GM18907 (cell line): ENCODE measurements at regions not wholly inside any gene's neighbourhood (a gene's known extent, or its start where the extent isn't known, plus 50 kb on each side); places are given as distances from the start of the nearest gene placed in this dataset.

Experiments used
- ATAC-seq: cut with Tn5 transposase; IDR thresholded peaks from one replicate; pipeline ENCODE4 v1.9.1; 2021; ENCODE audit warnings: mild to moderate bottlenecking, moderate library complexity; ENCODE audit not compliant: unreplicated experiment

DNA sequence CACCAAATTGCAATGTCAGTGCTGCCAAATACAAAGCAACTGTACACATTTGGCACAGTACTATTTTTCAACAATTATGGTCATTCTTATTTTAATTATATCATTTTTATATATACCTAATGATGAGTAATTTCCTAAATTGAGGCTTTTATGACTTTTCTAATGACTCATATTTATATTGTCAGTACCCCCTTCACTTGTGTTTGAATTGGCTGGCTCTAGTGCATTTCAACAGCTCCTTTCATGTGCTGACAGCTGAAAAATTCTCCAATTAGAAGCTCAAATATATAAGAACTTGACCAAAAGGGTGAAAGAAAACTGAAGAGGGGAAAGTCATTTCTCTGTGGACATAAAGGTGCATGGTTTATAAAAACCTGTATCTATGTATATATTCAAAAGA lies 263.3 kb downstream of the SLITRK1 start:
- no peak for ATAC-seq

DNA sequence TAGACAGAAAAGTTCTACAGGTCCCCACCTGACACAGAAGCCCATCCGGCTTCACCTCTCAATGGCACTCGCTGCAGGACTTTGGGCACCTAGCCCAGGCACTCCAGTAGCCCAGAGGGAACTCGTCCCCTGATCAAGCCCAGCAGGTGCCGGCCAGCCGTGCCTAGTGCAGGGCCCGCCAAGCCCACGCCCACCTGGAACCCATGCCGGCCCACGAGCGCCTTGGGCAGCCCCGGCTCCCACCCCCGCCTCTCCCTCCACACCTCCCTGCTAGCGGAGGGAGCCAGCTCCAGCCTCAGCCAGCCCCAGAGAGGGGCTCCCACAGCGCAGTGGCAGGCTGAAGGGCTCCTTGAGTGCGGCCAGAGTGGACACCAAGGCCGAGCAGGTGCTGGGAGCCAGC lies 268.8 kb downstream of the SLITRK1 start:
- ATAC-seq: no peak

DNA sequence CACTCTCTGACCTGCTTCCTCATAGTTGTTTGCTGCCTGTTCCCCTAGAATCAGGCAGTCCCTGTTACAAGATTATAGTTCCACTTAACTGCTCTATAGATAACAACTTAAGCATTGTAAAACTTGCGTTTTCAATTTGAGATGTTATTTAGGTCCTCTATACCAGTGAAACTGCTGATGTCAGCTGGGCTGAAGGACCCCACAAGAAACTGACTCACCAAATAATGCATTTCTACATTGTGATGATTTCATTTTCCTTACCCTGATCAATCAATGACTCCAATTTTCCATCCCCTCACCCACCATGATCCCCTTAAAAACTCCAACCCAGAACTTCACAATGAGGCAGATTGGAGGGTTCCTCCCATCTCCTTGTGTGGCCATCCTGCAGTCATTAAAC lies 280.7 kb downstream of the SLITRK1 start:
- no peak for ATAC-seq

DNA sequence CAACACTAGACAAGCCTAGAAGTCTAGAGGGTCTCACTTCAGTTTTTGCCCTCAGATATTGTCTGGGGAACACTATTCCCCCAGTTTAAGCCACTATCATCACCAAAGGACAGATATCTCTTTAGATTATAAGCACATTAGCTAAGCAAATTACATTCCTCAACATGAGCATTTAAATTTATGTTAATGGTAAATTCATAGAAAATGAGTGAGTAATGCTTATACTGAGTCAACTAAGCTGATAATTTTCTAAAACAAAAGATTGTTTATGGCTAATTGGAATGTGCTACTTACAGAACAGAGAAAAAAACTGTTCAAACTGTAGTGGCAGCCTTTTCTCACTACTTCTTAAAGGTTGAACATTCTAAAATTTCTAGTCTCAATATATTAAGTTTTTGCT lies 290.2 kb downstream of the SLITRK1 start:
- no peak for ATAC-seq

DNA sequence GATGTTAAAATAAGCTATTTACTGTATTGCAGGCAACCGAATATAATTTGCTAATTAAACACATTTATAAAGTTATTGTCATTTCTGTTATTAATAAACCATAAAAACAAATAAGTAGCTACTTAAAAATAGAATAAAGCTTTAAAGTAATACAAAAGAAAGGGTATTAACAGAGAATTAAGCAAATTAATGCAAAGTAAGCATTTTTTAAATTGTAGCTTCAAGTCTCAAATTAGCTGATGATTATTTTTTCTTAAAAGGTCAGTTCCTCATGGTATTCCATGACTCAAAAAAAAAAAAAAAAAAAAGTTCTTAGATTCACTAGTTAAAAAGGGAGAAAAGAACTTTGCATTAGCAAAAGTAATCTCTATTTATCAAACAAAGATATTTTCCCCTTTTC lies 292.5 kb downstream of the SLITRK1 start:
- ATAC-seq: no peak

DNA sequence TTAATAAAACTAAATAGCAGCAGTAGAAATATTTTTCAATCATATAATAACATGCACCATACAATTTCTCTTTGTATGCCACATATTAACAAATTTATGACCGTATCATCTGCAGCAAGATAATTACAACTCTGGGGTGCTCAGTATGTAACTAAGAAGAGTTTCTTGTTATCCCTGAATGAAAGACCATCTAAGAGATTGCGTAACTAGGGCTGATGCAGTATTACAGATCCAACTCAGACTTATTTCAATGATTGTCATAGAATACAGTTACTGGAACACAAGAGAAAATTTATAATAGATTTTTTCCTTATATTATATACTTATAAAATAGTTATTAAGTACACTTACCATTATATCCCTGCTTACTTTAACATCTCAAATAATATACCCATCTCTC lies 305.1 kb downstream of the SLITRK1 start:
- no peak for ATAC-seq

DNA sequence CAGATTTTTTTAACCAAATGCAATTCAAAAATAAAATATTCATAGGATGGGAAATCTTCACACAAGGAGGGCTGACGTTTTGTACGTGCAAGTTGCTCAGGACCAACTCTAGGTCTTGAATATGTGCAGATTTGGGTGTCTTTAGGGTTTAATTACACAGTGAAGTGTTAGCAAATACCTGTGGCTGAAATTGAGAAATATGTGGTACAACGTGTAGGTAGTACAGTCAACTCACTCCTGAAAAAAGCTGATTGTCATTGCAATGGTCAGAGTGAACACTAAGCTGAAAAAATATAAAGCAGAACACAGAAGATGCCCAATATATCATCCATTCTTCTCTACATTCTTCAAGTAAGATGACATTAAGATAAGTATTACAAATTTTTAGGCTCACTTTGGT lies 314.3 kb downstream of the SLITRK1 start:
- no peak for ATAC-seq

DNA sequence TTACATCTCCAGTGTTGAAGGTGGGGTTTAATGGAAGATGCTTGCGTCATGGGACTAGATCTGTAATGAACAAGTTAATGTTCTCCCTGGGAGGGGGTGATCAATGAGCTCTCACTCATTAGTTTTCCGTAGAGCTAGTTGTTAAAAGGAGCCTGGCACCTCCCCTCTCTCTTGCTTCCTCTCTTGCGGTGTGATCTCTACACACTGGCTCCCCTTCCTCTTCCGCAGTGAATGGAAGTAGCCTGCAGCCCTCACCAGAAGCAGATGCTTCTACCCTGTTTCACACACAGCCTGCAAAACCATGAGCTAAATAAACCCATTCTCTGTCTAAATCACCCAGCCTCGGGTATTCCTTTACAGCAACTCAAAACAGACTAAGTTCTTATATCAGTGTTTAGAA lies 318.8 kb downstream of the SLITRK1 start:
- no peak for ATAC-seq

DNA sequence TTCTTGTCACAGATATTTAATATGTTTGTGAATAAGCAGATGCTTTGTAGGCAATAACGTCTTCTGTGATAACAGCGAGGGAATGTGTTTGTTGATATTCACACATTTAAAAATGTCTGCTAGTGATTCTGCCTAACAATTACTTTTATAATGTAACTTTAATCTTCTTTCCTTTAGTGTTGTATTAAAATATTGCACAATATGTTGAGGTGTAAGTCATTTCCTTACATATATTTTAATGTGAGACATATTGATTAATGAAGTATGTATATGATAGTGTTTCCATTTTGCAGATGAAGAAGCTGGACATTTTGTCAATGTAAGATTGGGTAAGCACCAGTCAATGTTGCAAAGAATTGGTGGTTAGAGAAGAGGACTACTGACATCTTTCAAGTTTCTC lies 324.4 kb downstream of the SLITRK1 start:
- ATAC-seq: no peak

DNA sequence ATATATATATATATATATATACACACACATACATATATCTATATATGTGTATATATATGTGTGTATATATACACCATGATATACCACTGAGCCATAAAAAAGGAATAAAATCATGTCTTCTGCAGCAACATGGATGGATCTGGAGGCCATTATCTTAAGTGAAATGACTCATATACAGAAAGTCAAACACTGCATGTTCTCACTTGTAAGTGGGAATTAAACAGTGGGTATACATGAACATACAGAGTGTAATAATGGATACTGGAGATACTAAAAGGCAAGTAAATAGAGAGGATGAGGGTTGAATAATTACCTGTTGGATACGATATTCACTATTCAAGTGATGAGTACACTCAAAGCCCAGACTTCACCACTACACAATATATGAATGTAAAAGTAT lies 332.6 kb downstream of the SLITRK1 start:
- no peak for ATAC-seq

DNA sequence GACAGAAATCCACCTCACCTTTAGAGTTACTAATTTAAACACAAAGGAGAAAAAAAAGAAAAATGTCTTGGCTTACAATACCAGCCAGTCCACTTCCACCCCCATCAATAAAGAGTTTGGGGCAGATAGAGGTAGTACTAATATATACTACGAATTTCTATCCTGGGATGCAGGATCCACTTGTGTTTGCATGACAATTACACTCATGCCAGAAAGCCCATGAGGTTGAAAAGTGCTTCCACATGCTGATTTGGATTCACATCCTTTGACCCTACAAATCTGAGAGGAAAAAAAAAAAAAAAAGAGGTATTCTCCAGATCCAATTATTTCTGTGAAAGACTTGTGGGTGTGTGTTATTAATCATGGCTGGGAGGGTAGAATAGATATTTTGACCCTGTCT lies 335.2 kb downstream of the SLITRK1 start:
- ATAC-seq: no peak

DNA sequence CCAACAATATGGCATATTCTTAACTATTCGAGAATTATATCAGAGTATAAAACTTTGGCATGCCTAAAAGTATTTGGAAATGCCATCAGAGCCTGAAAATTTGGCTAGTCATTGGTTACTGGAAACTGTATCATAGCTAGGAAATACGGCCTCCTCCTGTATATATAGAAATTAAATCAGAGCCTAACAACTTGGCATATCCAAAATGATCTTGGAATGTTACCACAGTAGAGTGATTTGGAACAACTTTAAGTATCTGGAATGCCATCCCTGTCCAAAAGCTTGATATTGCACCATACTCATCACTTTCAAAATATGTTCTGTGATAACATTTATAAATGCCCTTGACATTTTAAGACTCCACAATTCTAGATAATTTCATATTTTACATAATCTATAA lies 335.8 kb downstream of the SLITRK1 start:
- no peak for ATAC-seq

DNA sequence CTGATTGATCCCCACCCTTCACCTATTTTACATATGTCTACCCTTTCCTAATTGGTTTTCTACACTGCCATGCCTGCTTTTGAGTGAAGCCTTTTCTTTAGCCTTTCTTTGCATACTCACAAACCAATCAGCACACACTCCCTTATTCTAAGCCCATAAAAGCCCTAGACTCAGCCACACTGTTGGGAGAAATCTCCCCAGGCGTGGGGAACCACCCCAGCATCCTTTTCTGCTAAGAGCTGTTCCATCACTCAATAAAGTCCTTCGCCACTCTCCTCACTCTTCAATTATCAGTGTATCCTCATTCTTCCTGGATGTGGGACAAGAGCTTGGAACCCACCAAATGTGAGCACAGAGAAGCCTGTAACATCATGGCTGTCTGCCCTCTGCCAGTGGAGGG lies 343.6 kb downstream of the SLITRK1 start:
- no peak for ATAC-seq

DNA sequence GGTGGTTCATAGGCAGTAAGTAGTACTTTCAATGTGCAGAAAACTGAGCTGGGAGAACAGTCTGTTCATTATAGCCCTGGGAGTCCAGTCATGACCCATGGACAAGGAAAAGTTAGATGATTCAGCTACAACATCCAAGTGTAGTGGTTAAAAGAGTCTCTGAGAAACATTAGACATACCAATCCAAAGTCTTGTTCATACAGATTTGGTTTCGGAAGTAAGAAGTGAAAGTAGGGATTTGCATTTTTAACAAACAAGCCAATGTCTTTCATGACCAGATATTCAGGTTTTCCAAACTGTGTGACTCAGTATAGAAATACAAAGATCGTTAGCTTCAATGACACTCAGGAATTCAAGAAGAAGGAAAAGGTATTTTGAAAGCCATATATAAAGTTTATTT lies 345.3 kb downstream of the SLITRK1 start:
- ATAC-seq: no peak

DNA sequence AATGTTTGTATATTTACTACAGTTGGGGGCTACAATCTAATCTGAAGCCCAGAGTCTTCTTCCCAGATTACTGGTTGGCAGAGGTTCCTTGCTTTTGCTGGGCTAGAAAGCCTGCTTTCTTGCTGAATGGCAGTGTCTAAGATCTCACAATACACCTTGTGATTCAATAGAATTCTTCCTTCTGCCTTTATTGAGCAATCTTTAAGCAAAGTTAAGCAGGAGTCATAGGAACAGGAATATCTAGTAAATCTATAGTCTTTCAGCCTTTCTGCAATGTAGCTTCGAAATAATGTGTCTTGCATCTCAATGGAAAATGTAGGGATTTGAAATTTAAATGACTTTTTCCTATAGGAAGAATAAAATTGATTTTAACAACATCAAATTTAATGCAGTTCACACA lies 346.1 kb downstream of the SLITRK1 start:
- no peak for ATAC-seq

DNA sequence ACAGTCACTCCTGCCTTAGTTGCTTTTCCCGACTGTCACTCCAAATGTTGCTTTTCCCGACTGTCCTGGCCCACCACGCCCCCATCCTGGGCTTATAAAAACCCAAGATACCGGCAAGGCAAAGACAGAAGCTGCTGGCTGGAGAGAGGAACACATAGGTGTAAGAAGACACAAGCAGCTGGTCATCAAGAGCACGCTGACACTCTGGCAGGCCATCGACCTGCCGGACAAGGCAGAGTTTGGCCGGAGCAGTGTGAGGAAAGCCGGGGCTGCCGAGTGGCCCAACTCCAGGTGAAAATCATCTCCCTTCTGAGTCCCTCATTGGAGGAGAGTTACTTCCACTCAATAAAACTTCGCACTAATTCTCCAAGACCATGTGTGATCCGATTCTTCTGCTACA lies 349.5 kb downstream of the SLITRK1 start:
- no peak for ATAC-seq

DNA sequence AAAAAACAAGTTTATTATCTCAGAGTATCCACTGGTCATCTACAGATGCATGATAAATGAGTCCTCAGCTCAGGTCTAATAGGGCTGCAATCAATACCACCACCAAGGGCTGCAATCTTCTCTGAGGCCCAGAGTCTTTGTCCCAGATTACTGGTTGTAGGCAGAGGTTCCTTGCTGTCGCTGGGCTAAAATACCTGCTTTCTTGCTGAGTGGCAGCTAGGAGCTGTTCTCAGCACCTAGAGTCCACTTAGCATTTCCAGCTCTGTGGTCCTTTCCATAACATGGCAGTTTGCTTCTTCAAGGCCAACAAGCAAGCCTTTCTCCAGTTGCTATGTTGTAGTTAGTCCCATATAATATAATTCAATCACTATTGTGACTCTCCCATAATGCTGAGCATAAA lies 351.3 kb downstream of the SLITRK1 start:
- ATAC-seq: no peak

DNA sequence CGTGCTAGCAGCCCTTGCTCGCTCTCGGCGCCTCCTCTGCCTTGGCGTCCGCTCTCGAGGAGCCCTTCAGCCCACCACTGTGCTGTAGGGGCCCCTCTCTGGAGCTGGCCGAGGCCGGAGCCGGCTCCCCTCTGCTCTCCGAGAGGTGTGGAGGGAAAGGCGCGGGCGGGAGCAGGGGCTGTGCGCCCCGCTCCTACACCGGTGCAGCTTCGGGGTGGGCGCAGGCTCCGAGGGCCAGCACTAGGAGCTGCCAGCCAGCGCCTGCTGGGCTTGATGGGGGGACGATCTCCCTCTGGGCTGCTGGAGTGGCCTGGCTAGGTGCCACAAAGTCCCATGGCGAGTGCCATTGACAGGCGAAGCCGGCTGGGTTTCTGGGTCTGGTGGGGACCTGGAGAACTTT lies 365.5 kb downstream of the SLITRK1 start:
- no peak for ATAC-seq

DNA sequence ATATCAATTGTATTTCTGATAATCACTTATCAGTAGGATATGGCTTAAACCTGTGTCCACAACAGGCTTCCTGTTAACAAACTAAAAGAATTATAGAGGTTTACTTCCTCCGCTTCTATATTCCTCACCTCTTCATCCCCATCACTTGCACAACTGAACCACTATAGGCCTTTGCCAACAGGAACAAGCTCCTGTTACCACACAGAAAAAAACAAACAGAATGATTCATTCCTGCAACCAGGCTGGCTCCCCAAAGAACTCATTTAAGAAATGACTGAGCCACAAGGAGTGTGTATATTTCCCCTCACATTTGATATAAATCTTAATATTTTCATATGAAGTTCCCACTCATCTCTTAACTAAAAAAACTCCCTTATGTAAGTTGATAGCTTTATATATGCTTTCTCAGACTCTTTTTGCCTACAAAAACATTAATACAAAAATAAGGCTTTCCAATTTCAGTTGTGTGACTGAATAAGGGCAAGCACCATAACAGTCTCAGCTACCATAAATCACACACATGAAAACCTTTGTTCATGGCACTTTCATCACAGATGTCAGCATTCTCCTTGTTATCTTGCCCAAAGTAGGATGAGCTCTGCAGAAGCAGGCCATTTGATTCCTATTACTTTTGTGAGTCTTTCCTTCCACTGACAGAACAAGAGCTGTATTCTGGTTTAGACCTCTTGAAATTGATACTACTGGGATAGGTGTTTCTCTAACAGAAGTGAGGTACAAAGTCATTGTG lies 366.8 kb downstream of the SLITRK1 start:
- ATAC-seq: no peak

DNA sequence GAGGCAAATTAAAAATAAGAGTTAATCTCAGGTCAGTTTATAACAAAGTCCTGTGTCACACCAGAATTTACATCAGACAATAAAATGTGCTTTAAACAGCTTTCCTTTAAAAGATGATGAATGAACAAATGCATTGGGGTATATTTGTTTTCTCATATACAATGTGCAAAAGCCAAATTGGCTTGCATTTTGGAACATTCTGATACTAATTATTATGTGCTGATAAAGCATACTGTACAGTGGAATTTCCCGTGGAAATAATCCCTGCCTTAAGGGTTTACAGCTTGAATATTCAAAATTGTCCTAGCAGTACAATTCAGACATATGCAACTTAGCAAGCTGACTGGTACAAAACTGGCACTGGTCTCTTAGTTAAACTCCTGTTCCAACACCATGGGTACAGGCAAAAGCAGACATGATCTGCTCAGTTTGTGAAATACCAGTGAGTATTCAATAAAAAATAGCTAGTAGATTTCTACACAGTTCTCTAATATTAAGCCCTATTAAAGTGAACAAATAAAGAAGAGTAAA lies 373.4 kb downstream of the SLITRK1 start:
- no peak for ATAC-seq

DNA sequence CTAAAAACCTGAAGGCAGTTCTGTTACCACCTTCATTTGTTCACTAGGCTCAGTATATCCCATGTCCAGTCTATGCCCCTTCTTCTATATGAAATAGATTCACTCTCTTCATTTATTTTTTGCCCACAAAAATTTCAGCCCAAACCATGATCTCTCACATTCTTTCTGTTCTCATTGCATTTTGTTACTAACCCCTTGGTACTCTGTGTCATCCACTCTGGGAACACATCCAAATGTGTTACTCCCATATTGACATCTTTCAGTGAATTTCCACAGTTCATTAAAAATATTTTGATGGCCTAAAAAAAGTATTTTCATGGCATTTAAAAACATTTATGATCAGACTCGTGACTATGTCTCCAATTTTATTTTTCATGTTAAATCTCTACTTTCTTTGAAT lies 378.9 kb downstream of the SLITRK1 start:
- ATAC-seq: no peak

DNA sequence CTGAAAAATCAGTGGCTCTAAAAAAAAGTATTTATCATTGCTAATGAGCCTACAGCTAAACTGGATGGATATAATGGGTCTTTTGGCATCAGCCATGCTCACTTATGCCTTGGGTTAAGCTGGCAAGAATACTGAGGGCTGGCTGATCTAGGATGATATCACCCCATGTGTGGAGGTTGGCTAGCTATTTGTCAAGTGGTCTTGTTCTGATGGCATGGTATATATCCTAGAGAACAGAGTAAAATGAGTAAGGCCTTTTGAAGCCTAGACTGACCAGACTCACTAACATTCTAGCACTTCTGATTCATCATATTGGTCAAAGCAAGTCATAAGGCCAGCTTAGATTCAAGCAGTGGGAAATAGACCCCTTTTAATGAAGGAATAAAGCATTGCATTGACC lies 383.0 kb downstream of the SLITRK1 start:
- ATAC-seq: no peak
